ENCODE measurements at regions not wholly inside any gene's neighbourhood (a gene's known extent, or its start where the extent isn't known, plus 50 kb on each side); places are given as distances from the start of the nearest gene placed in this dataset.

GRCh38 chr6:167705211-167705750 is 121.4 kb upstream of the AFDN start:
- H3K36me3 ChIP-seq (replicated peaks in 1 of 2) = no peaks in the 10 kb centered on the region
- no peak for DNase-seq
- no peak overlapping the region for H3K4me3 ChIP-seq
- H3K4me1 ChIP-seq (replicated peaks in 1 of 2) = no peaks in the 10 kb centered on the region
- WGBS, 4 donors = 77 to 89% (median 84%) methylated on average over 25 to 26 of the region's 26 CpGs
- H3K9me3 ChIP-seq (replicated peaks in 1 of 3) = no peaks in the 10 kb centered on the region
- H3K27ac ChIP-seq = no peak overlapping the region
- TF ChIP-seq POLR2A (IDR thresholded peaks at IDR 0.05) (no peak), CTCF (IDR thresholded peaks at IDR 0.05) (no peak)
- H3K27me3 ChIP-seq = no peaks in the 10 kb centered on the region
- intact Hi-C loops (cut with DNase I) = no loop called here

- 75 to 86% (median 80%) methylated on average over 18 to 28 of the region's 28 CpGs for WGBS, 4 donors
- intact Hi-C loops (cut with DNase I) = no loop called here
- H3K27me3 ChIP-seq = no peaks in the 10 kb centered on the region
- no peaks in the 10 kb centered on the region for H3K4me1 ChIP-seq (replicated peaks in 1 of 2)
- no peaks in the 10 kb centered on the region for H3K9me3 ChIP-seq (replicated peaks in 1 of 3)
- no peak overlapping the region for H3K27ac ChIP-seq
- no peak for TF ChIP-seq POLR2A (IDR thresholded peaks at IDR 0.05)
- no peak for TF ChIP-seq CTCF (IDR thresholded peaks at IDR 0.05)
- H3K4me3 ChIP-seq = no peak overlapping the region
- H3K36me3 ChIP-seq (replicated peaks in 1 of 2) = no peaks in the 10 kb centered on the region
- no peak for DNase-seq
Observed at GRCh38 chr6:167706313-167707109, 120.2 kb upstream of the AFDN start.

GRCh38 chr6:167707686-167708500 is 118.8 kb upstream of the AFDN start:
- no peak for TF ChIP-seq CTCF (IDR thresholded peaks at IDR 0.05)
- no peak for TF ChIP-seq POLR2A (IDR thresholded peaks at IDR 0.05)
- intact Hi-C loops (cut with DNase I) = no loop called here
- DNase-seq = no peak
- H3K9me3 ChIP-seq (replicated peaks in 1 of 3) = no peaks in the 10 kb centered on the region
- 72 to 84% (median 76%) methylated on average over 20 to 25 of the region's 25 CpGs for WGBS, 4 donors
- peaks cover 5% of the 10 kb centered on the region for H3K27me3 ChIP-seq
- H3K4me3 ChIP-seq = no peak overlapping the region
- H3K27ac ChIP-seq = no peak overlapping the region
- no peaks in the 10 kb centered on the region for H3K4me1 ChIP-seq (replicated peaks in 1 of 2)
- no peaks in the 10 kb centered on the region for H3K36me3 ChIP-seq (replicated peaks in 1 of 2)

- Histone ChIP-seq H3K27me3 (peaks cover 5% of the 10 kb centered on the region), H3K9me3 (replicated peaks in 1 of 3) (no peaks in the 10 kb centered on the region), H3K36me3 (replicated peaks in 1 of 2) (no peaks in the 10 kb centered on the region), H3K27ac (no peak overlapping the region), H3K4me1 (replicated peaks in 1 of 2) (no peaks in the 10 kb centered on the region), H3K4me3 (no peak overlapping the region)
- TF ChIP-seq CTCF (IDR thresholded peaks at IDR 0.05) (no peak), POLR2A (IDR thresholded peaks at IDR 0.05) (no peak)
- DNase-seq = no peak
- WGBS, 4 donors = 79 to 87% (median 83%) methylated on average over 15 of the region's 15 CpGs
- intact Hi-C loops (cut with DNase I) = no loop called here
Observed at GRCh38 chr6:167708501-167709094, 118.1 kb upstream of the AFDN start.

Data from adrenal gland (tissue), 9 donors.